GM21447 (cell line): ENCODE measurements at regions not wholly inside any gene's neighbourhood (a gene's known extent, or its start where the extent isn't known, plus 50 kb on each side); places are given as distances from the start of the nearest gene placed in this dataset.
"Not testable (repeated sequence)": the region's sequence is repeated elsewhere in the genome, so short reads cannot be mapped to it uniquely, and the experiment has no call there.

Experiments used
- ATAC-seq: cut with Tn5 transposase; IDR thresholded peaks from one replicate; pipeline ENCODE4 v1.9.1; 2021; ENCODE audit not compliant: unreplicated experiment

GRCh38 chr11:98194611-98195010 lies 826.1 kb upstream of the CNTN5 start:
- no peak for ATAC-seq

- no peak for ATAC-seq
These were observed 825.4 kb upstream of the CNTN5 start for GRCh38 chr11:98195300-98195699.

GRCh38 chr11:98207086-98207485 lies 813.7 kb upstream of the CNTN5 start:
- ATAC-seq = no peak

- ATAC-seq = no peak
These were observed 793.5 kb upstream of the CNTN5 start for GRCh38 chr11:98227278-98227677.

GRCh38 chr11:98230678-98231077 lies 790.1 kb upstream of the CNTN5 start:
- no peak for ATAC-seq

GRCh38 chr11:98234698-98235097 lies 786.1 kb upstream of the CNTN5 start:
- no peak for ATAC-seq

- ATAC-seq = no peak
These were observed 776.9 kb upstream of the CNTN5 start for GRCh38 chr11:98243897-98244296.

GRCh38 chr11:98260983-98261382 lies 759.8 kb upstream of the CNTN5 start:
- no peak for ATAC-seq

GRCh38 chr11:98277251-98277912 lies 743.4 kb upstream of the CNTN5 start:
- no peak for ATAC-seq

GRCh38 chr11:98289617-98290263 lies 731.0 kb upstream of the CNTN5 start:
- ATAC-seq = no peak

- ATAC-seq = no peak
These were observed 724.5 kb upstream of the CNTN5 start for GRCh38 chr11:98296091-98296880.

- no peak for ATAC-seq
These were observed 720.0 kb upstream of the CNTN5 start for GRCh38 chr11:98300719-98301118.

GRCh38 chr11:98307827-98308491 lies 712.8 kb upstream of the CNTN5 start:
- ATAC-seq = no peak

- not testable (repeated sequence) for ATAC-seq
These were observed 690.4 kb upstream of the CNTN5 start for GRCh38 chr11:98330306-98330705.

GRCh38 chr11:98358551-98358950 lies 662.2 kb upstream of the CNTN5 start:
- no peak for ATAC-seq

GRCh38 chr11:98365190-98365589 lies 655.6 kb upstream of the CNTN5 start:
- ATAC-seq = no peak

GRCh38 chr11:98365941-98366340 lies 654.8 kb upstream of the CNTN5 start:
- ATAC-seq = no peak

- no peak for ATAC-seq
These were observed 630.4 kb upstream of the CNTN5 start for GRCh38 chr11:98390391-98390790.

GRCh38 chr11:98394500-98394899 lies 626.2 kb upstream of the CNTN5 start:
- ATAC-seq = not testable (repeated sequence)

GRCh38 chr11:98398508-98398907 lies 622.2 kb upstream of the CNTN5 start:
- no peak for ATAC-seq

- no peak for ATAC-seq
These were observed 611.7 kb upstream of the CNTN5 start for GRCh38 chr11:98409069-98409468.
